PFSK-1 (cell line): ENCODE measurements at regions not wholly inside any gene's neighbourhood (a gene's known extent, or its start where the extent isn't known, plus 50 kb on each side); places are given as distances from the start of the nearest gene placed in this dataset.

Experiments
- FOXP2 ChIP-seq: optimal IDR thresholded peaks from 2 replicates; pipeline ENCODE3; 2011; ENCODE audit warnings: borderline replicate concordance, control low read depth, inconsistent platforms; ENCODE audit not compliant: insufficient read depth; ENCODE audit errors: extremely low read length, extremely low read depth
- POLR2AphosphoS5 ChIP-seq: IDR thresholded peaks from 2 replicates; pipeline ENCODE4 v1.6.1; 2012; ENCODE audit warnings: low read depth, mild to moderate bottlenecking, control low read depth, low read length, moderate library complexity
- SIN3A ChIP-seq: IDR thresholded peaks from 2 replicates; pipeline ENCODE4 v1.6.1; 2012; ENCODE audit warnings: mild to moderate bottlenecking, low read length, moderate library complexity, borderline replicate concordance; ENCODE audit not compliant: insufficient read depth
- TAF1 ChIP-seq: IDR thresholded peaks from 2 replicates; pipeline ENCODE4 v1.6.1; 2012; ENCODE audit warnings: low read length, control low read depth, borderline replicate concordance; ENCODE audit not compliant: insufficient read depth
- TF ChIP-seq, protein P1 (sequence below), 2 experiments: IDR thresholded peaks; 2 replicates each; pipeline versions ENCODE4 v1.6.1 to v1.8.0; 2011 to 2012; ENCODE audit warnings: low read depth in 2 of 2, low read length in 2 of 2, control low read depth in 1 of 2, inconsistent platforms in 1 of 2, mild to moderate bottlenecking in 1 of 2, moderate library complexity in 1 of 2; ENCODE audit not compliant: insufficient read depth in 1 of 2

DNA sequence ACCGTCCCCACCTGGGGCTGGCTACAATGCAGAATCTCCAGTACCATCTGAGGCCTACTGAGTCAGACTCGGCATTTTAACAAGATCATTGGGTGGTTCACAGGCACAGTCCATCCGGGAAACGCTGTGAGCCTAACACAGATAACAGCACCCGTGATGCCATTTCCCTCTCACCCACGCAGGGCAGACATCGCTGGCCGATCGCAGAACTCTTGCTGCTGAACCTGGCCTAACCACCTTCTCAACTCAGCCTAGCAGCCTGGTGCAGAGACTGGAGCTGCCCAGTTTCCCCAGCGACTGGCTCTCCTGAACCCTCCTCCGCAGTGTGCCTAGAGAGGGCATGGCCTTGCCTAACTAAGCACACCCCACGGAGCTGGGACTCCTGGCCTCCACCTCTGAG is 83.3 kb downstream of the NCOR2 start:
- TF ChIP-seq TAF1 (no peak), POLR2AphosphoS5 (no peak), SIN3A (no peak), FOXP2 (no peak)
- TF ChIP-seq, protein P1, sequence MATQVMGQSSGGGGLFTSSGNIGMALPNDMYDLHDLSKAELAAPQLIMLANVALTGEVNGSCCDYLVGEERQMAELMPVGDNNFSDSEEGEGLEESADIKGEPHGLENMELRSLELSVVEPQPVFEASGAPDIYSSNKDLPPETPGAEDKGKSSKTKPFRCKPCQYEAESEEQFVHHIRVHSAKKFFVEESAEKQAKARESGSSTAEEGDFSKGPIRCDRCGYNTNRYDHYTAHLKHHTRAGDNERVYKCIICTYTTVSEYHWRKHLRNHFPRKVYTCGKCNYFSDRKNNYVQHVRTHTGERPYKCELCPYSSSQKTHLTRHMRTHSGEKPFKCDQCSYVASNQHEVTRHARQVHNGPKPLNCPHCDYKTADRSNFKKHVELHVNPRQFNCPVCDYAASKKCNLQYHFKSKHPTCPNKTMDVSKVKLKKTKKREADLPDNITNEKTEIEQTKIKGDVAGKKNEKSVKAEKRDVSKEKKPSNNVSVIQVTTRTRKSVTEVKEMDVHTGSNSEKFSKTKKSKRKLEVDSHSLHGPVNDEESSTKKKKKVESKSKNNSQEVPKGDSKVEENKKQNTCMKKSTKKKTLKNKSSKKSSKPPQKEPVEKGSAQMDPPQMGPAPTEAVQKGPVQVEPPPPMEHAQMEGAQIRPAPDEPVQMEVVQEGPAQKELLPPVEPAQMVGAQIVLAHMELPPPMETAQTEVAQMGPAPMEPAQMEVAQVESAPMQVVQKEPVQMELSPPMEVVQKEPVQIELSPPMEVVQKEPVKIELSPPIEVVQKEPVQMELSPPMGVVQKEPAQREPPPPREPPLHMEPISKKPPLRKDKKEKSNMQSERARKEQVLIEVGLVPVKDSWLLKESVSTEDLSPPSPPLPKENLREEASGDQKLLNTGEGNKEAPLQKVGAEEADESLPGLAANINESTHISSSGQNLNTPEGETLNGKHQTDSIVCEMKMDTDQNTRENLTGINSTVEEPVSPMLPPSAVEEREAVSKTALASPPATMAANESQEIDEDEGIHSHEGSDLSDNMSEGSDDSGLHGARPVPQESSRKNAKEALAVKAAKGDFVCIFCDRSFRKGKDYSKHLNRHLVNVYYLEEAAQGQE (IDR thresholded peaks at IDR 0.05; ENCODE audit: insufficient read depth in 1 of 2, low read depth in 2 of 2, low read length in 2 of 2), result no peak
